GM12878 (cell line): ENCODE measurements at regions not wholly inside any gene's neighbourhood (a gene's known extent, or its start where the extent isn't known, plus 50 kb on each side); places are given as distances from the start of the nearest gene placed in this dataset.

Experiments used
- ATAC-seq: fragments of 200-7000 bp; cut with Tn5 transposase; 3 replicates; pipeline ENCODE4 v1.9.1; 2020; ENCODE audit warnings: mild to moderate bottlenecking, moderate library complexity
- BruUV-seq: library from RNA; stranded (reverse); fragments of 400-500 nt; replicated peaks from 2 replicates; lab custom pipeline; 2021; lab: Mats Ljungman, UMichigan
- CTCF ChIA-PET: fragments of 300-600 bp; sonication (Branson Sonifier 250); formaldehyde crosslinking; extraction: SDS; loops from one replicate; lab custom pipeline; 2021; ENCODE audit warnings: inconsistent platforms; lab: Yijun Ruan, JAX
- POLR2A ChIA-PET: fragments of 350-600 bp; formaldehyde crosslinking; extraction: SDS; loops from one replicate; lab custom pipeline; 2021; ENCODE audit warnings: inconsistent platforms; lab: Charles Lee
- RAD21 ChIA-PET: fragments of 300-600 bp; sonication (Branson Sonifier 250); formaldehyde crosslinking; loops from one replicate; lab custom pipeline; 2023; ENCODE audit warnings: antibody characterized with exemption; ENCODE audit not compliant: unreplicated experiment; lab: Charles Lee
- SMC1A ChIA-PET: fragments of 300-600 bp; sonication (Branson Sonifier 250); formaldehyde crosslinking; loops from one replicate; lab custom pipeline; 2023; ENCODE audit not compliant: unreplicated experiment, uncharacterized antibody; lab: Charles Lee
- DNase-seq: peaks from one replicate; pipeline ENCODE4 v3.0.0-alpha.2; 2011; ENCODE audit warnings: low read depth, low spot score
- FAIRE-seq: peaks from 3 replicates; lab custom pipeline; 2011; peaks lifted over from hg19 to GRCh38; lab: Jason Lieb, UNC
- H2AFZ ChIP-seq: 2 replicates; pipeline ENCODE4 v1.6.0; 2011; ENCODE audit warnings: low read depth, low read length, control low read depth; ENCODE audit not compliant: control insufficient read depth
- H3K27ac ChIP-seq: 2 replicates; pipeline ENCODE4 v1.5.1; 2011; ENCODE audit warnings: control low read depth; ENCODE audit not compliant: control insufficient read depth, insufficient read depth
- H3K27me3 ChIP-seq, 2 experiments: replicated peaks in 1 of 2; 2 replicates each; pipeline versions ENCODE4 v1.6.0 to v1.6.1; 2011; ENCODE audit warnings: low read length in 1 of 2; ENCODE audit not compliant: control insufficient read depth in 2 of 2, insufficient read depth in 2 of 2
- H3K36me3 ChIP-seq, 2 experiments: 2 replicates each; pipeline ENCODE4 v1.5.1; 2011; ENCODE audit warnings: low read length in 1 of 2; ENCODE audit not compliant: control insufficient read depth in 2 of 2, insufficient read depth in 2 of 2
- H3K4me1 ChIP-seq: 2 replicates; pipeline ENCODE4 v1.6.1; 2011; ENCODE audit warnings: mild to moderate bottlenecking, low read length, moderate library complexity, mixed read lengths; ENCODE audit not compliant: control insufficient read depth, insufficient read depth
- H3K4me2 ChIP-seq: 2 replicates; pipeline ENCODE4 v1.6.0; 2011; ENCODE audit warnings: control low read depth; ENCODE audit not compliant: control insufficient read depth, insufficient read depth
- H3K4me3 ChIP-seq: fragments of 200-600 bp; sonication (generic); 2 replicates; pipeline ENCODE4 v1.5.1; 2016
- H3K79me2 ChIP-seq: 2 replicates; pipeline ENCODE4 v1.6.0; 2011; ENCODE audit warnings: low read length; ENCODE audit not compliant: control insufficient read depth, insufficient read depth
- H3K9ac ChIP-seq: 2 replicates; pipeline ENCODE4 v1.8.0; 2011; ENCODE audit warnings: low read length, control low read depth, mixed read lengths; ENCODE audit not compliant: control insufficient read depth, insufficient read depth
- H3K9me3 ChIP-seq: replicated peaks from 3 replicates; pipeline ENCODE4 v1.5.1; 2011; ENCODE audit warnings: mild to moderate bottlenecking, low read length; ENCODE audit not compliant: control insufficient read depth, insufficient read depth
- H4K20me1 ChIP-seq: 2 replicates; pipeline ENCODE4 v1.6.0; 2011; ENCODE audit not compliant: control insufficient read depth, insufficient read depth
- BACH1 ChIP-seq: fragments of 450-650 bp; IDR thresholded peaks from 2 replicates; pipeline ENCODE4 v1.6.1; 2017; ENCODE audit warnings: mild to moderate bottlenecking, borderline replicate concordance
- CEBPB ChIP-seq, 2 experiments: fragments of 150-350 bp in 1 of 2; IDR thresholded peaks; 2 replicates each; pipeline ENCODE4 v1.6.1; 2012 to 2014; ENCODE audit warnings: low read depth in 2 of 2, low read length in 2 of 2, borderline replicate concordance in 1 of 2, inconsistent platforms in 1 of 2
- CHD1 ChIP-seq: IDR thresholded peaks from 2 replicates; pipeline ENCODE4 v1.6.1; 2012; ENCODE audit warnings: low read depth, low read length, improper control_type of control experiment
- FOS ChIP-seq: IDR thresholded peaks from 3 replicates; pipeline ENCODE4 v1.6.1; 2011; ENCODE audit warnings: borderline replicate concordance; ENCODE audit not compliant: insufficient read length; ENCODE audit errors: extremely low read depth
- FOXK2 ChIP-seq: fragments of 450-650 bp; IDR thresholded peaks from 2 replicates; pipeline ENCODE4 v1.6.1; 2017; ENCODE audit warnings: mild to moderate bottlenecking, moderate library complexity
- HDAC2 ChIP-seq: fragments of 200-600 bp; sonication (generic); IDR thresholded peaks from 2 replicates; pipeline ENCODE4 v1.6.1; 2017
- IKZF1 ChIP-seq: fragments of 450-650 bp; conservative IDR thresholded peaks from 2 replicates; pipeline ENCODE4 v1.6.1; 2017; ENCODE audit warnings: antibody characterized with exemption, mild to moderate bottlenecking
- MEF2A ChIP-seq: IDR thresholded peaks from 2 replicates; pipeline ENCODE4 v1.6.1; 2011; ENCODE audit warnings: low read depth, mild to moderate bottlenecking, low read length, moderate library complexity; ENCODE audit not compliant: insufficient read depth
- MEF2B ChIP-seq: fragments of 450-650 bp; IDR thresholded peaks from 2 replicates; pipeline ENCODE4 v1.6.1; 2018; ENCODE audit warnings: mild to moderate bottlenecking, moderate library complexity; ENCODE audit not compliant: partially characterized antibody, poor library complexity, severe bottlenecking
- NBN ChIP-seq: fragments of 450-650 bp; IDR thresholded peaks from 2 replicates; pipeline ENCODE4 v1.6.1; 2016
- POLR2A ChIP-seq: IDR thresholded peaks from 2 replicates; pipeline ENCODE4 v1.6.1; 2011; ENCODE audit warnings: low read depth, mild to moderate bottlenecking, low read length
- SUPT20H ChIP-seq: IDR thresholded peaks from 2 replicates; pipeline ENCODE4 v1.6.1; 2011; ENCODE audit warnings: low read depth, mild to moderate bottlenecking, low read length, moderate library complexity, borderline replicate concordance; ENCODE audit not compliant: control insufficient read depth
- YBX1 ChIP-seq: fragments of 450-650 bp; IDR thresholded peaks from 2 replicates; pipeline ENCODE4 v1.6.1; 2016; ENCODE audit warnings: antibody characterized with exemption
- ZNF384 ChIP-seq: IDR thresholded peaks from 2 replicates; pipeline ENCODE4 v1.6.1; 2012; ENCODE audit warnings: low read depth, mild to moderate bottlenecking, low read length, improper control_type of control experiment, borderline replicate concordance
- ZZZ3 ChIP-seq: IDR thresholded peaks from 2 replicates; pipeline ENCODE4 v1.6.1; 2011; ENCODE audit warnings: low read depth; ENCODE audit not compliant: control insufficient read depth, insufficient read length
- WGBS: methylation state at CpG from one replicate; pipeline ENCODE4 v1.1.6; 2016; ENCODE audit warnings: low lambda C conversion rate; ENCODE audit not compliant: insufficient replicate concordance, insufficient coverage; ENCODE audit errors: missing lambda C conversion rate; 5-methylcytosine and 5-hydroxymethylcytosine counted together
- in situ Hi-C: fragments of 300-500 bp; cut with MboI; formaldehyde crosslinking; loops from 9 replicates; pipeline ENCODE4 v1.14.3; 2018; ENCODE audit warnings: mixed read lengths
- intact Hi-C: fragments of 100-400 bp; cut with micrococcal nuclease; formaldehyde crosslinking; loops from one replicate; pipeline ENCODE4 v1.14.2; 2022; ENCODE audit not compliant: unreplicated experiment
- TF ChIP-seq, protein P1 (sequence below): fragments of 450-650 bp; IDR thresholded peaks from 2 replicates; pipeline ENCODE4 v1.6.1; 2017; ENCODE audit warnings: mild to moderate bottlenecking
- TF ChIP-seq, protein P2 (sequence below): IDR thresholded peaks from 2 replicates; pipeline ENCODE4 v1.6.1; 2012; ENCODE audit warnings: low read depth, low read length, improper control_type of control experiment
- TF ChIP-seq, protein P3 (sequence below): fragments of 150-350 bp; IDR thresholded peaks from 2 replicates; pipeline ENCODE4 v1.6.1; 2016; ENCODE audit warnings: low read depth, low read length

DNA sequence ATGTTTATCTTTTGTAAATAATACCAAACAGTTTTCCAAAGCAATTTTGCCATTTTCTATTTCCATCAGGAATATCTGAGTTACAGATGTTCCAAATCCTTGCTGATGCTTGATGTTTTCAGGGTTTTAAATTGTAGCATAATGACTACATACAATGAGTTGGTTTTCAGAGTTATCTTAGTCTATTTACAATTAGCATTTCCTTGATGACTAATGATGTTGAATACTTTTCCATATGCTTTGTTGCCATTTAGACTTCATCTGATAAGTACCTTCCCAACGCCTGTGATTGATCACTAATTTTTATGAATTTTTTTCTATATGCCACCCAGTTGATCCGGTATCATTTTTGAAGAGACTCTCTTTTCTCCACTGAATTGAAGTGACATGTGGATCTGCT is 102.3 kb downstream of the SLC25A46 start:
- ATAC-seq: no peak
- ChIA-PET CTCF (no interaction called here), SMC1A (no interaction called here), POLR2A (no interaction called here), RAD21 (no interaction called here)
- Histone ChIP-seq H3K36me3 (no peaks in the 10 kb centered on the region), H3K27me3 (no peaks in the 10 kb centered on the region), H2AFZ (no peak overlapping the region), H3K9ac (no peak overlapping the region), H3K9me3 (no peaks in the 10 kb centered on the region), H3K4me3 (no peak overlapping the region), H3K4me2 (no peak overlapping the region), H3K4me1 (no peaks in the 10 kb centered on the region), H3K79me2 (no peaks in the 10 kb centered on the region), H4K20me1 (no peaks in the 10 kb centered on the region), H3K27ac (no peak overlapping the region)
- no peak for DNase-seq
- no TSS peak for BruUV-seq
- FAIRE-seq: no peak
- intact Hi-C loops (no loop called here), in situ Hi-C loops (no loop called here)
- TF ChIP-seq NBN: no peak
- TF ChIP-seq, protein P1, sequence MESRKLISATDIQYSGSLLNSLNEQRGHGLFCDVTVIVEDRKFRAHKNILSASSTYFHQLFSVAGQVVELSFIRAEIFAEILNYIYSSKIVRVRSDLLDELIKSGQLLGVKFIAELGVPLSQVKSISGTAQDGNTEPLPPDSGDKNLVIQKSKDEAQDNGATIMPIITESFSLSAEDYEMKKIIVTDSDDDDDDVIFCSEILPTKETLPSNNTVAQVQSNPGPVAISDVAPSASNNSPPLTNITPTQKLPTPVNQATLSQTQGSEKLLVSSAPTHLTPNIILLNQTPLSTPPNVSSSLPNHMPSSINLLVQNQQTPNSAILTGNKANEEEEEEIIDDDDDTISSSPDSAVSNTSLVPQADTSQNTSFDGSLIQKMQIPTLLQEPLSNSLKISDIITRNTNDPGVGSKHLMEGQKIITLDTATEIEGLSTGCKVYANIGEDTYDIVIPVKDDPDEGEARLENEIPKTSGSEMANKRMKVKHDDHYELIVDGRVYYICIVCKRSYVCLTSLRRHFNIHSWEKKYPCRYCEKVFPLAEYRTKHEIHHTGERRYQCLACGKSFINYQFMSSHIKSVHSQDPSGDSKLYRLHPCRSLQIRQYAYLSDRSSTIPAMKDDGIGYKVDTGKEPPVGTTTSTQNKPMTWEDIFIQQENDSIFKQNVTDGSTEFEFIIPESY: no peak
- TF ChIP-seq FOS: no peak
- no peak for TF ChIP-seq POLR2A
- no peak for TF ChIP-seq MEF2B
- TF ChIP-seq ZZZ3: no peak
- no peak for TF ChIP-seq FOXK2
- no peak for TF ChIP-seq YBX1
- TF ChIP-seq IKZF1: no peak
- TF ChIP-seq HDAC2: no peak
- TF ChIP-seq, protein P2, sequence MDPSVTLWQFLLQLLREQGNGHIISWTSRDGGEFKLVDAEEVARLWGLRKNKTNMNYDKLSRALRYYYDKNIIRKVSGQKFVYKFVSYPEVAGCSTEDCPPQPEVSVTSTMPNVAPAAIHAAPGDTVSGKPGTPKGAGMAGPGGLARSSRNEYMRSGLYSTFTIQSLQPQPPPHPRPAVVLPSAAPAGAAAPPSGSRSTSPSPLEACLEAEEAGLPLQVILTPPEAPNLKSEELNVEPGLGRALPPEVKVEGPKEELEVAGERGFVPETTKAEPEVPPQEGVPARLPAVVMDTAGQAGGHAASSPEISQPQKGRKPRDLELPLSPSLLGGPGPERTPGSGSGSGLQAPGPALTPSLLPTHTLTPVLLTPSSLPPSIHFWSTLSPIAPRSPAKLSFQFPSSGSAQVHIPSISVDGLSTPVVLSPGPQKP: no peak
- no peak for TF ChIP-seq CHD1
- TF ChIP-seq MEF2A: no peak
- TF ChIP-seq SUPT20H: no peak
- no peak for TF ChIP-seq ZNF384
- TF ChIP-seq, protein P3, sequence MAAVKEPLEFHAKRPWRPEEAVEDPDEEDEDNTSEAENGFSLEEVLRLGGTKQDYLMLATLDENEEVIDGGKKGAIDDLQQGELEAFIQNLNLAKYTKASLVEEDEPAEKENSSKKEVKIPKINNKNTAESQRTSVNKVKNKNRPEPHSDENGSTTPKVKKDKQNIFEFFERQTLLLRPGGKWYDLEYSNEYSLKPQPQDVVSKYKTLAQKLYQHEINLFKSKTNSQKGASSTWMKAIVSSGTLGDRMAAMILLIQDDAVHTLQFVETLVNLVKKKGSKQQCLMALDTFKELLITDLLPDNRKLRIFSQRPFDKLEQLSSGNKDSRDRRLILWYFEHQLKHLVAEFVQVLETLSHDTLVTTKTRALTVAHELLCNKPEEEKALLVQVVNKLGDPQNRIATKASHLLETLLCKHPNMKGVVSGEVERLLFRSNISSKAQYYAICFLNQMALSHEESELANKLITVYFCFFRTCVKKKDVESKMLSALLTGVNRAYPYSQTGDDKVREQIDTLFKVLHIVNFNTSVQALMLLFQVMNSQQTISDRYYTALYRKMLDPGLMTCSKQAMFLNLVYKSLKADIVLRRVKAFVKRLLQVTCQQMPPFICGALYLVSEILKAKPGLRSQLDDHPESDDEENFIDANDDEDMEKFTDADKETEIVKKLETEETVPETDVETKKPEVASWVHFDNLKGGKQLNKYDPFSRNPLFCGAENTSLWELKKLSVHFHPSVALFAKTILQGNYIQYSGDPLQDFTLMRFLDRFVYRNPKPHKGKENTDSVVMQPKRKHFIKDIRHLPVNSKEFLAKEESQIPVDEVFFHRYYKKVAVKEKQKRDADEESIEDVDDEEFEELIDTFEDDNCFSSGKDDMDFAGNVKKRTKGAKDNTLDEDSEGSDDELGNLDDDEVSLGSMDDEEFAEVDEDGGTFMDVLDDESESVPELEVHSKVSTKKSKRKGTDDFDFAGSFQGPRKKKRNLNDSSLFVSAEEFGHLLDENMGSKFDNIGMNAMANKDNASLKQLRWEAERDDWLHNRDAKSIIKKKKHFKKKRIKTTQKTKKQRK: no peak
- TF ChIP-seq BACH1: no peak
- TF ChIP-seq CEBPB (IDR thresholded peaks at IDR 0.05; ENCODE audit: borderline replicate concordance in 1 of 2, low read depth in 2 of 2, low read length in 2 of 2): no peak
- 38% methylated on average over 2 of the region's 2 CpGs for WGBS
